ENCODE measurements at regions not wholly inside any gene's neighbourhood (a gene's known extent, or its start where the extent isn't known, plus 50 kb on each side); places are given as distances from the start of the nearest gene placed in this dataset.

DNA sequence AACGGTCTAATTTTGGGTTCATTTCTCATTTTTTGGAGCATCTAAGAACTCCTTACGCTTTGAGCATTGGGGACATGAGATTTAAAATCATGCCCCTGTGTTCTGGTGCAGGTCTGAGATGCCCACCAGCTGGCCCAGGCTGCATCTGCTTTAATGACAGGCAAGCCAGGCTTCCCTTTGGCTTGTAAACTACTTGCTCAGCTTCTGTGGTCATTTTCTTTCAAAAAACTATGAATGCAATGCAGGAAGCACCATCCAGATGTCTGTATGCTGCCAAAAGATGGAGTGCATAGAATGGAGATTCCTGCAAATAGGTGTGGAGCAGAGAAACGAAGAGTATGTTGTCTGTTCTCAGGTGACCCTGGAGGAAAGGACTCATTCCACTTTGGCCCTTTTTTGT is 399.9 kb upstream of the ADAMTSL1 start:
- TF ChIP-seq, protein P1, sequence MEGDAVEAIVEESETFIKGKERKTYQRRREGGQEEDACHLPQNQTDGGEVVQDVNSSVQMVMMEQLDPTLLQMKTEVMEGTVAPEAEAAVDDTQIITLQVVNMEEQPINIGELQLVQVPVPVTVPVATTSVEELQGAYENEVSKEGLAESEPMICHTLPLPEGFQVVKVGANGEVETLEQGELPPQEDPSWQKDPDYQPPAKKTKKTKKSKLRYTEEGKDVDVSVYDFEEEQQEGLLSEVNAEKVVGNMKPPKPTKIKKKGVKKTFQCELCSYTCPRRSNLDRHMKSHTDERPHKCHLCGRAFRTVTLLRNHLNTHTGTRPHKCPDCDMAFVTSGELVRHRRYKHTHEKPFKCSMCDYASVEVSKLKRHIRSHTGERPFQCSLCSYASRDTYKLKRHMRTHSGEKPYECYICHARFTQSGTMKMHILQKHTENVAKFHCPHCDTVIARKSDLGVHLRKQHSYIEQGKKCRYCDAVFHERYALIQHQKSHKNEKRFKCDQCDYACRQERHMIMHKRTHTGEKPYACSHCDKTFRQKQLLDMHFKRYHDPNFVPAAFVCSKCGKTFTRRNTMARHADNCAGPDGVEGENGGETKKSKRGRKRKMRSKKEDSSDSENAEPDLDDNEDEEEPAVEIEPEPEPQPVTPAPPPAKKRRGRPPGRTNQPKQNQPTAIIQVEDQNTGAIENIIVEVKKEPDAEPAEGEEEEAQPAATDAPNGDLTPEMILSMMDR (IDR thresholded peaks at IDR 0.05; ENCODE audit: extremely low read depth, insufficient read depth, missing control alignments) = no peak
- in situ Hi-C loops (cut with MboI; ENCODE audit: low pct_unique_long_range_greater_than_20kb, low sequenced_read_pairs, unreplicated experiment) = no loop called here
- DNase-seq (ENCODE audit: low spot score) = no peak

DNA sequence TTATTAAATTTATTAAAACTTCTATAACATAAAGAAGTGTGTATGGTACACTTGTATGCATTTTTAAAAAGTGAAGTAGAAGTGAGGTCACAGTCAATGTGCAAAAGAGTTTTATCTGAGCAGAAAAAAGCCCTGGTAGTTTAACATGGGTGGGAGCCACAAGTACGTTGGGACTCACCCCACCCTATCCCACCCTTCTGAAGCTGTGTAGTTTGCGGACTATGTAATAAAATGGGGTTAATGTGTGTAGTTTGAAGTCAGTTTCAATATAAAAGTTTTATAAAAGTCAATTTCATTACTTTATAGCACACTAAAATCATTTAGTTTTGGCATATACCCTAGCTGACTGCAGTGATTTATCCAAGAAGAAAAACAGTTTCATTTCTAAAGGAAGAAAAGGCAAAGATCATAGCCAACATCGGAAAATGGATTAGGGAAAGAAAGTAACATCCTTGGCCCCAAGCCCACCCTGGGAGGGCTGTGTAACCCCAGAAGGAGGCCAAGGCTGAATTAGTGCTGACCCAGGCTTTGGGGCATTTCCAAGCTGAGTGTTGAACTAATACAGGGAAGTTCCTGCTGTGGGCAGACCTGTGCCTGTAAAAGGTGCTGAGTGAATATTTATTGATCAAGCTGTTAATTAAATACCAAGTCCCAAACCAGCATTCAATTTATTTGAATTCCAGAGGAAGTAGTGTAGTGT is 398.6 kb upstream of the ADAMTSL1 start:
- DNase-seq (ENCODE audit: low spot score) = no peak
- TF ChIP-seq, protein P1 (IDR thresholded peaks at IDR 0.05; ENCODE audit: extremely low read depth, insufficient read depth, missing control alignments) = no peak
- in situ Hi-C loops (cut with MboI; ENCODE audit: low pct_unique_long_range_greater_than_20kb, low sequenced_read_pairs, unreplicated experiment) = no loop called here

DNA sequence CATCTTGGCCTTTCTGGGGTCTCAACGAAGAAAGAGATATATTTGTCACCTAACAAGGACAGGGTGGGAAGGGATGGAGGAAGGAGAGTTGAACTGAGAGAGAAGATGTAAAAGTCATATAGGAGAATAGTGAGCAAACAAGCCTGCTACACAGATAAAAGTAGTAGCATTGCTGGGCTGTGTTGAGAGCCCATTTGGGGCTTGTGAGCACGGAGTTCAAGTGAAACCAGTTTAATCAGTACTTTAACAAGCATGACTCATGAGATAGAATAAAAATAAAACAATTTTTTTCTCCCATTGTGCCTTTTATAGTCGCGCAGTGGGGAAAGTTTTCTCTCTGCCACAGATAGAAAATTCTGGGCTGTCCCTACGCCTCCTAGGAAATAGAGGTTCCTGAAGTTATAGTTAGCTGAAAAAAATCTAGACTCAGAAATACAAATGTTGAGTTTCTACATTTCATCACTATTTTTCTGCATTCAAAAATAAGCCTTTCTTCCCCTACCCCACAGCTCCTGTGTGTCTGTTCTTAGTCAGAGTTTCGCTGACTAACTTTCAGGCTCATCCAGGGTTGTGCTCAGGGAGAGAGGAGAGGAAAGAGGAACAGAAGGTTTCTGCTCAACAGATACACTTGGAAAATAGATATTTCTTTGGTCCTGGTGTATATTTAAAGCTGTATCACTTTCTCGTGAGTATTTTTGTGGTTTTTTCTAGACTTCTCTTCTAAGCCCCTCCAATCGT is 395.8 kb upstream of the ADAMTSL1 start:
- no peak for DNase-seq (ENCODE audit: low spot score)
- TF ChIP-seq, protein P1 (IDR thresholded peaks at IDR 0.05; ENCODE audit: extremely low read depth, insufficient read depth, missing control alignments) = no peak
- in situ Hi-C loops (cut with MboI; ENCODE audit: low pct_unique_long_range_greater_than_20kb, low sequenced_read_pairs, unreplicated experiment) = no loop called here

DNA sequence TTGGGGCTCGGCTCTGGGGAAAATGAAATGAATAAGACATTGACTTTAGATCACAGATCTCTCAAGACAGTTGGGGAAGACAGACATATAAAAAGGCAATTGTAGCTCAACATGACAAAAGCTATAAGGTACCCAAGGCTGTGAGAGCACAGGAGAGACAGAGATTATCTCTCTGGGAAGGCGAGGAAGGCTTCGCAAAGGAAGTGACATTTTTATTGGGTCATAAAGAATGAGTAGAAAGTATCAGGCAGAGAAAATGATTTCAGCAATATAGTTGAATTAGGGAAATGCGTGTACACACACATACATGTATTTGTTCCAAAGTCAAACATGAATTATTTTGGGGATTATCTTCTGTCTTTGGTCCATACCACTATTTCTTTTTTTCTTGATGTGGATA is 381.8 kb upstream of the ADAMTSL1 start:
- TF ChIP-seq, protein P1 (IDR thresholded peaks at IDR 0.05; ENCODE audit: extremely low read depth, insufficient read depth, missing control alignments) = no peak
- in situ Hi-C loops (cut with MboI; ENCODE audit: low pct_unique_long_range_greater_than_20kb, low sequenced_read_pairs, unreplicated experiment) = no loop called here
- no peak for DNase-seq (ENCODE audit: low spot score)

DNA sequence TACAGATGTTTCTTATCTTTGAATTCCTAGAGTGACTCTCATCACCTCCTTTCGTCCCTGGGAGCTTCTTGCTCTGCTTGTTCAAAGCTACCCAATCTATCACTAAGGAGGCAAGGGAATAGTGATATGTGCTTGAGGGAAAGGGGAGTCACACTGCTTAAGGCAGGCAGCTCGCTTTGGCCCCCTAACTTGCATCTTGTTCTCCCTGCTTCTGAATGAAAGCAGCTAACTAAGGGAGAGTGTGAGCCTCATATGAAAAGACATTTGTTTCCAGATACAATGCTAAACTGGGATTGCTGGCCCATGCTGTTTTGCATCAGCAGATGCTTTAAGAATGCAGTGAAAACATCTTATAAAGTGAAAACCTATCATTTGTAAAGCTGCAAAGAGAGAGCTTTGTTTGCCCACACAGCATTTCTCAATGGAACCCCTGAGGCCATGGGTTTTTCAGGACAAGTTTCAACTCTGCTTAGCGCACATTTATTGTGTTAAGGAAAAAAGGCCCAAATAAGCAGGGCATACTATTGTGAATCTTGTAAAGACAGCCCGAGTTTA is 367.9 kb upstream of the ADAMTSL1 start:
- TF ChIP-seq, protein P1 (IDR thresholded peaks at IDR 0.05; ENCODE audit: extremely low read depth, insufficient read depth, missing control alignments) = no peak
- DNase-seq (ENCODE audit: low spot score) = no peak
- in situ Hi-C loops (cut with MboI; ENCODE audit: low pct_unique_long_range_greater_than_20kb, low sequenced_read_pairs, unreplicated experiment) = no loop called here

DNA sequence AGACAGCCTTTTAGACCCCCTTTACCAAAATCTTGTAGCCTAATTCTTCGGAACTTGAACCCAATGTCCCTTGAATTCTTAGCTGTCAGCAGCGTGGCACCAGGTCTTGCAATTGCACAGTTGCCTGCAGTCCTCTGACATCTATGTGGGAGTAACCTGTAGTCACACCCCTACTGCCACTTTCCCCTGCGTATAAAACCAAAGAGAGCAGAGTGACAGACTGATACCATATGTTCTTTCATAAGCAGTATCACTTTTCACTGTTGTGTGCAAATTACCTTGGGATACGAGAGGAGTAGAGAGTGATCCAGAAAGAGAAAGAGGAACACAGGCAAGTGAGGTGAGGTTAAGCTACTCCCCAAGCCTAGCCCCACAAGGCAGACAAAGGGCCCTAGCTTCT is 364.3 kb upstream of the ADAMTSL1 start:
- TF ChIP-seq, protein P1 (IDR thresholded peaks at IDR 0.05; ENCODE audit: extremely low read depth, insufficient read depth, missing control alignments) = no peak
- DNase-seq (ENCODE audit: low spot score) = no peak
- in situ Hi-C loops (cut with MboI; ENCODE audit: low pct_unique_long_range_greater_than_20kb, low sequenced_read_pairs, unreplicated experiment) = no loop called here

Measured in GM13977 (cell line).